HepG2 (cell line): ENCODE measurements at regions not wholly inside any gene's neighbourhood (a gene's known extent, or its start where the extent isn't known, plus 50 kb on each side); places are given as distances from the start of the nearest gene placed in this dataset.

Source experiments
- ATAC-seq: fragments of 200-7000 bp; cut with Tn5 transposase; 3 replicates; pipeline ENCODE4 v1.9.1; 2020; ENCODE audit warnings: mild to moderate bottlenecking, moderate library complexity
- BruUV-seq: library from RNA; stranded (reverse); fragments of 400-500 nt; replicated peaks from 2 replicates; lab custom pipeline; 2021; lab: Mats Ljungman, UMichigan
- CTCF ChIA-PET: fragments of 300-600 bp; formaldehyde crosslinking; extraction: SDS; loops from one replicate; lab custom pipeline; 2021; ENCODE audit warnings: low total read pairs, inconsistent platforms, low intra/inter-chr PET ratio; lab: Yijun Ruan, JAX
- POLR2A ChIA-PET: fragments of 350-600 bp; sonication (Branson Sonifier 250); formaldehyde crosslinking; loops from one replicate; lab custom pipeline; 2020; ENCODE audit warnings: antibody characterized with exemption, inconsistent platforms; lab: Yijun Ruan, JAX
- DNase-seq: peaks from one replicate; pipeline ENCODE4 v3.0.0-alpha.2; 2015; ENCODE audit warnings: low spot score
- FAIRE-seq: peaks from 3 replicates; lab custom pipeline; 2011; peaks lifted over from hg19 to GRCh38; lab: Jason Lieb, UNC
- H2AFZ ChIP-seq: one replicate; pipeline ENCODE4 v1.6.1; 2011; ENCODE audit warnings: low read length, inconsistent platforms
- H3K27ac ChIP-seq: fragments of 300-600 bp; 3 replicates; pipeline ENCODE4 v1.8.0; 2011; ENCODE audit warnings: mixed run types, mild to moderate bottlenecking, mixed read lengths, low read length, inconsistent platforms; ENCODE audit not compliant: insufficient read depth; ENCODE audit errors: extremely low read length
- H3K27me3 ChIP-seq, 2 experiments: fragments of 200-600 bp in 1 of 2; 2 replicates in 1 of 2; 3 replicates in 1 of 2; pipeline versions ENCODE4 v1.6.0 to v1.8.0; 2011; ENCODE audit warnings: low read length in 2 of 2, mild to moderate bottlenecking in 2 of 2, moderate library complexity in 2 of 2, inconsistent platforms in 1 of 2; ENCODE audit not compliant: insufficient read depth in 2 of 2, control insufficient read depth in 1 of 2
- H3K36me3 ChIP-seq, 2 experiments: fragments of 200-600 bp in 1 of 2; replicated peaks in 1 of 2; 2 replicates in 1 of 2; 3 replicates in 1 of 2; pipeline versions ENCODE4 v1.5.1 to v1.8.0; 2011; ENCODE audit warnings: low read length in 2 of 2, inconsistent platforms in 1 of 2; ENCODE audit not compliant: insufficient read depth in 2 of 2, control insufficient read depth in 1 of 2
- H3K4me1 ChIP-seq: 2 replicates; pipeline ENCODE4 v1.5.1; 2012; ENCODE audit warnings: low read length, inconsistent platforms; ENCODE audit not compliant: insufficient read depth
- H3K4me2 ChIP-seq: 2 replicates; pipeline ENCODE4 v1.6.0; 2011; ENCODE audit warnings: low read depth, low read length, inconsistent platforms
- H3K4me3 ChIP-seq, 3 experiments: fragments of 200-600 bp in 1 of 3; sonication (generic), shearing (Covaris generic) in 1 of 3; replicated peaks in 1 of 3; 2 replicates each; pipeline ENCODE4 v1.5.1; 2011 to 2016; ENCODE audit warnings: low read length in 3 of 3, inconsistent platforms in 2 of 3, low read depth in 2 of 3, mild to moderate bottlenecking in 2 of 3, control low read depth in 1 of 3, mixed read lengths in 1 of 3; ENCODE audit not compliant: insufficient read depth in 1 of 3
- H3K79me2 ChIP-seq: one replicate; pipeline ENCODE4 v1.6.1; 2011; ENCODE audit warnings: low read length, inconsistent platforms; ENCODE audit not compliant: insufficient read depth
- H3K9ac ChIP-seq: 2 replicates; pipeline ENCODE4 v1.6.0; 2011; ENCODE audit warnings: mild to moderate bottlenecking, low read depth, low read length, inconsistent platforms; ENCODE audit not compliant: insufficient read depth
- H3K9me3 ChIP-seq: 2 replicates; pipeline ENCODE4 v1.5.1; 2012; ENCODE audit warnings: mild to moderate bottlenecking, low read length
- H4K20me1 ChIP-seq: 2 replicates; pipeline ENCODE4 v1.6.0; 2011; ENCODE audit warnings: inconsistent platforms, mild to moderate bottlenecking, low read length, moderate library complexity; ENCODE audit not compliant: insufficient read depth
- FOXO1 ChIP-seq: sonication (generic); formaldehyde crosslinking; IDR thresholded peaks from 2 replicates; pipeline ENCODE4 v1.4.0; 2020; ENCODE audit warnings: missing genetic modification reagents
- FUBP1 ChIP-seq: sonication (generic); formaldehyde crosslinking; IDR thresholded peaks from 2 replicates; pipeline ENCODE4 v1.5.1; 2020; ENCODE audit warnings: missing genetic modification reagents, mild to moderate bottlenecking, borderline replicate concordance
- JDP2 ChIP-seq: sonication (generic); formaldehyde crosslinking; IDR thresholded peaks from 2 replicates; pipeline ENCODE4 v1.8.1; 2022; ENCODE audit warnings: missing genetic modification reagents, borderline replicate concordance
- KLF9 ChIP-seq: IDR thresholded peaks from 2 replicates; pipeline ENCODE4 v1.6.1; 2016; ENCODE audit warnings: low read depth
- LCORL ChIP-seq, 2 experiments: fragments of 450-650 bp in 1 of 2; sonication (generic) in 1 of 2; formaldehyde crosslinking in 1 of 2; IDR thresholded peaks; 2 replicates each; pipeline versions ENCODE4 v1.5.0 to v1.6.1; 2017 to 2020; ENCODE audit warnings: antibody characterized with exemption in 1 of 2, missing genetic modification reagents in 1 of 2
- SIN3B ChIP-seq: fragments of 150-350 bp; IDR thresholded peaks from 2 replicates; pipeline ENCODE4 v1.6.1; 2014; ENCODE audit warnings: low read length
- ZBTB3 ChIP-seq: sonication (generic); formaldehyde crosslinking; IDR thresholded peaks from 2 replicates; pipeline ENCODE4 v1.4.0; 2020; ENCODE audit warnings: low read depth, mild to moderate bottlenecking, moderate library complexity, missing genetic modification reagents, borderline replicate concordance
- ZBTB39 ChIP-seq: sonication (generic); formaldehyde crosslinking; IDR thresholded peaks from 2 replicates; pipeline ENCODE4 v1.5.0; 2020; ENCODE audit warnings: missing genetic modification reagents
- ZFY ChIP-seq: sonication (generic); formaldehyde crosslinking; IDR thresholded peaks from 2 replicates; pipeline ENCODE4 v1.4.0; 2020; ENCODE audit warnings: missing genetic modification reagents
- ZNF513 ChIP-seq: sonication (generic); formaldehyde crosslinking; conservative IDR thresholded peaks from 2 replicates; pipeline ENCODE4 v1.5.0; 2020; ENCODE audit warnings: missing genetic modification reagents
- ZNF557 ChIP-seq: sonication (generic); formaldehyde crosslinking; IDR thresholded peaks from 2 replicates; pipeline ENCODE4 v1.4.0; 2020; ENCODE audit warnings: missing genetic modification reagents
- ZNF567 ChIP-seq: sonication (generic); formaldehyde crosslinking; IDR thresholded peaks from 2 replicates; pipeline ENCODE4 v1.8.1; 2023; ENCODE audit warnings: mild to moderate bottlenecking, missing genetic modification reagents, borderline replicate concordance
- ZNF570 ChIP-seq: sonication (generic); formaldehyde crosslinking; IDR thresholded peaks from 2 replicates; pipeline ENCODE4 v1.4.0; 2020; ENCODE audit warnings: mild to moderate bottlenecking, missing genetic modification reagents, borderline replicate concordance
- ZNF572 ChIP-seq: sonication (generic); formaldehyde crosslinking; IDR thresholded peaks from 2 replicates; pipeline ENCODE4 v1.5.1; 2020; ENCODE audit warnings: mild to moderate bottlenecking, missing genetic modification reagents
- ZNF616 ChIP-seq: sonication (generic); formaldehyde crosslinking; IDR thresholded peaks from 2 replicates; pipeline ENCODE4 v1.5.0; 2020; ENCODE audit warnings: low read depth, mild to moderate bottlenecking, missing genetic modification reagents
- ZSCAN30 ChIP-seq: sonication (generic); formaldehyde crosslinking; IDR thresholded peaks from 2 replicates; pipeline ENCODE4 v1.5.0; 2020; ENCODE audit warnings: mild to moderate bottlenecking, missing genetic modification reagents
- WGBS: methylation state at CpG from one replicate; pipeline ENCODE4 v1.1.6; 2017; ENCODE audit warnings: low lambda C conversion rate; 5-methylcytosine and 5-hydroxymethylcytosine counted together
- in situ Hi-C: cut with HindIII; loops from 2 replicates; pipeline ENCODE4 v1.10.0; 2017; ENCODE audit warnings: low pct_unique_long_range_greater_than_20kb; ENCODE audit not compliant: extremely low pct_ligation_motif_present
- intact Hi-C: fragments of 100-400 bp; cut with micrococcal nuclease; formaldehyde crosslinking; loops from one replicate; pipeline ENCODE4 v1.10.0; 2022; ENCODE audit not compliant: unreplicated experiment

- Histone ChIP-seq H3K36me3 (no peaks in the 10 kb centered on the region), H3K4me2 (no peak overlapping the region), H3K4me3 (no peak overlapping the region), H3K27ac (no peak overlapping the region), H2AFZ (no peak overlapping the region), H3K4me1 (no peaks in the 10 kb centered on the region), H3K9me3 (no peaks in the 10 kb centered on the region), H3K9ac (no peak overlapping the region), H3K27me3 (no peaks in the 10 kb centered on the region), H3K79me2 (no peaks in the 10 kb centered on the region), H4K20me1 (no peaks in the 10 kb centered on the region)
- ChIA-PET POLR2A (no interaction called here), CTCF (no interaction called here)
- BruUV-seq, result no TSS peak
- DNase-seq (no peak), ATAC-seq (no peak), FAIRE-seq (no peak)
- TF ChIP-seq ZNF567 (CRISPR knock-in tag) (no peak), FOXO1 (CRISPR knock-in tag) (no peak), ZNF557 (CRISPR knock-in tag) (no peak), ZFY (CRISPR knock-in tag) (no peak), FUBP1 (CRISPR knock-in tag) (no peak), ZSCAN30 (CRISPR knock-in tag) (no peak), LCORL (IDR thresholded peaks at IDR 0.05) (no peak), LCORL (CRISPR knock-in tag; IDR thresholded peaks at IDR 0.05) (no peak), ZBTB3 (no peak), ZNF572 (no peak), ZNF513 (CRISPR knock-in tag) (no peak), ZBTB39 (no peak), JDP2 (CRISPR knock-in tag) (no peak), ZNF616 (no peak), SIN3B (no peak), ZNF570 (CRISPR knock-in tag) (no peak), KLF9 (CRISPR knock-in tag) (no peak)
- intact Hi-C loops, result no loop called here
- WGBS, result 33% methylated on average over 4 of the region's 4 CpGs
- in situ Hi-C loops, result no loop called here
Measured at GRCh38 chr15:37361621-37362020, 261.3 kb upstream of the MEIS2 start.
